Endothelial cell of umbilical vein (primary cell): ENCODE measurements at regions not wholly inside any gene's neighbourhood (a gene's known extent, or its start where the extent isn't known, plus 50 kb on each side); places are given as distances from the start of the nearest gene placed in this dataset.

Experiments used
- CTCF ChIP-seq, 2 donors: IDR thresholded peaks; 1 replicate in 1 of 2; 2 replicates in 1 of 2; pipeline ENCODE4 v1.5.1; 2011; ENCODE audit warnings: low read length in 2 of 2, mild to moderate bottlenecking in 2 of 2, moderate library complexity in 2 of 2, control low read depth in 1 of 2, inconsistent platforms in 1 of 2, low read depth in 1 of 2; ENCODE audit not compliant: insufficient read depth in 1 of 2; ENCODE audit errors: extremely low read depth in 1 of 2
- FOS ChIP-seq: IDR thresholded peaks from 2 replicates; pipeline ENCODE4 v1.6.1; 2011; ENCODE audit warnings: mild to moderate bottlenecking, low read length, moderate library complexity, borderline replicate concordance; ENCODE audit not compliant: insufficient read depth
- POLR2AphosphoS5 ChIP-seq: IDR thresholded peaks from 2 replicates; pipeline ENCODE4 v1.6.1; 2012; ENCODE audit warnings: low read depth, mild to moderate bottlenecking, control low read depth, low read length, moderate library complexity; ENCODE audit not compliant: insufficient read depth

GRCh38 chr16:73326221-73326620 lies 278.3 kb upstream of the ZFHX3 start:
- TF ChIP-seq POLR2AphosphoS5 = no peak
- TF ChIP-seq CTCF (IDR thresholded peaks at IDR 0.05; ENCODE audit: extremely low read depth in 1 of 2, insufficient read depth in 1 of 2, low read depth in 1 of 2, low read length in 2 of 2) = no peak
- no peak for TF ChIP-seq FOS
